ENCODE measurements at regions not wholly inside any gene's neighbourhood (a gene's known extent, or its start where the extent isn't known, plus 50 kb on each side); places are given as distances from the start of the nearest gene placed in this dataset.

GRCh38 chr15:50825946-50826345, 60.4 kb upstream of the SPPL2A start:
- Histone ChIP-seq H3K4me1 (ENCODE audit: control insufficient read depth, insufficient read depth, low read length) (peaks cover 9% of the 10 kb centered on the region), H3K9me3 (ENCODE audit: control insufficient read depth, insufficient read depth, low read depth, low read length) (no peaks in the 10 kb centered on the region), H3K27ac (ENCODE audit: extremely low read depth, low read depth, low read length) (no peak overlapping the region), H3K4me3 (ENCODE audit: low read depth, low read length) (no peak overlapping the region), H3K36me3 (ENCODE audit: control insufficient read depth in 2 of 2, insufficient read depth in 1 of 2, low read length in 2 of 2) (no peaks in the 10 kb centered on the region)
- ChIA-PET CTCF (no interaction called here), POLR2A (no interaction called here)
- TF ChIP-seq ZNF248 (tag by site-specific recombination; IDR thresholded peaks at IDR 0.05) (no peak), ZNF169 (tag by site-specific recombination; IDR thresholded peaks at IDR 0.05) (no peak), IKZF3 (tag by site-specific recombination; IDR thresholded peaks at IDR 0.05) (no peak), ZNF366 (tag by site-specific recombination; conservative IDR thresholded peaks at IDR 0.05) (no peak), ZNF354C (tag by site-specific recombination; IDR thresholded peaks at IDR 0.05; ENCODE audit: borderline replicate concordance, low read depth) (no peak), AEBP2 (tag by site-specific recombination; IDR thresholded peaks at IDR 0.05; ENCODE audit: borderline replicate concordance) (no peak), GFI1B (tag by site-specific recombination; IDR thresholded peaks at IDR 0.05) (no peak), ZNF623 (tag by site-specific recombination; IDR thresholded peaks at IDR 0.05) (no peak), ZSCAN16 (tag by site-specific recombination; IDR thresholded peaks at IDR 0.05) (no peak), ZNF433 (tag by site-specific recombination; IDR thresholded peaks at IDR 0.05; ENCODE audit: low read depth) (no peak), ZNF830 (tag by site-specific recombination; IDR thresholded peaks at IDR 0.05; ENCODE audit: low read depth) (no peak)

GRCh38 chr15:50824514-50824913, 59.0 kb upstream of the SPPL2A start:
- H3K9me3 ChIP-seq (ENCODE audit: control insufficient read depth, insufficient read depth, low read depth, low read length), result no peaks in the 10 kb centered on the region
- H3K4me1 ChIP-seq (ENCODE audit: control insufficient read depth, insufficient read depth, low read length), result peaks cover 12% of the 10 kb centered on the region
- no peak overlapping the region for H3K4me3 ChIP-seq (ENCODE audit: low read depth, low read length)
- POLR2A ChIA-PET, result no interaction called here
- no peak for TF ChIP-seq ZNF16 (tag by site-specific recombination; IDR thresholded peaks at IDR 0.05; ENCODE audit: low read depth)
- no peak for TF ChIP-seq ZNF112 (tag by site-specific recombination; IDR thresholded peaks at IDR 0.05)
- TF ChIP-seq ZNF48 (tag by site-specific recombination; IDR thresholded peaks at IDR 0.05), result no peak
- no peak for TF ChIP-seq ZNF555 (tag by site-specific recombination; conservative IDR thresholded peaks at IDR 0.05)
- TF ChIP-seq ZNF791 (tag by site-specific recombination; IDR thresholded peaks at IDR 0.05), result no peak
- no peak for TF ChIP-seq ZNF280D (tag by site-specific recombination; IDR thresholded peaks at IDR 0.05)
- TF ChIP-seq ZNF121 (tag by site-specific recombination; IDR thresholded peaks at IDR 0.05), result no peak
- no peak for TF ChIP-seq GLI4 (tag by site-specific recombination; IDR thresholded peaks at IDR 0.05)
- TF ChIP-seq ZNF707 (tag by site-specific recombination; IDR thresholded peaks at IDR 0.05), result no peak
- no peak for TF ChIP-seq ZFP69B (tag by site-specific recombination; IDR thresholded peaks at IDR 0.05)
- TF ChIP-seq YY2 (tag by site-specific recombination; IDR thresholded peaks at IDR 0.05), result no peak
- H3K27ac ChIP-seq (ENCODE audit: extremely low read depth, low read depth, low read length), result no peak overlapping the region
- no peaks in the 10 kb centered on the region for H3K36me3 ChIP-seq (ENCODE audit: control insufficient read depth in 2 of 2, insufficient read depth in 1 of 2, low read length in 2 of 2)
- CTCF ChIA-PET, result no interaction called here

Measured in HEK293 (cell line).